Neural cell (in vitro differentiated cells): ENCODE measurements at regions not wholly inside any gene's neighbourhood (a gene's known extent, or its start where the extent isn't known, plus 50 kb on each side); places are given as distances from the start of the nearest gene placed in this dataset.

Experiments
- CTCF ChIP-seq: fragments of 450-650 bp; IDR thresholded peaks from 2 replicates; pipeline ENCODE4 v1.5.1; 2014; ENCODE audit warnings: antibody characterized with exemption, mild to moderate bottlenecking, moderate library complexity; ENCODE audit not compliant: poor library complexity, severe bottlenecking
- EP300 ChIP-seq: fragments of 450-650 bp; conservative IDR thresholded peaks from 2 replicates; pipeline ENCODE4 v1.6.1; 2014; ENCODE audit warnings: antibody characterized with exemption, mild to moderate bottlenecking, moderate library complexity; ENCODE audit not compliant: poor library complexity, severe bottlenecking
- EZH2 ChIP-seq: fragments of 200-600, 300-800 bp; shearing (Covaris generic), sonication (generic); IDR thresholded peaks from 2 replicates; pipeline ENCODE4 v1.6.1; 2014; ENCODE audit warnings: antibody characterized with exemption, low read length, borderline replicate concordance, mild to moderate bottlenecking; ENCODE audit not compliant: insufficient read depth, poor library complexity, severe bottlenecking
- POLR2AphosphoS5 ChIP-seq: IDR thresholded peaks from 2 replicates; pipeline ENCODE4 v1.6.1; 2012
- RAD21 ChIP-seq: fragments of 450-650 bp; conservative IDR thresholded peaks from 2 replicates; pipeline ENCODE4 v1.6.1; 2014; ENCODE audit warnings: antibody characterized with exemption, mild to moderate bottlenecking, moderate library complexity

DNA sequence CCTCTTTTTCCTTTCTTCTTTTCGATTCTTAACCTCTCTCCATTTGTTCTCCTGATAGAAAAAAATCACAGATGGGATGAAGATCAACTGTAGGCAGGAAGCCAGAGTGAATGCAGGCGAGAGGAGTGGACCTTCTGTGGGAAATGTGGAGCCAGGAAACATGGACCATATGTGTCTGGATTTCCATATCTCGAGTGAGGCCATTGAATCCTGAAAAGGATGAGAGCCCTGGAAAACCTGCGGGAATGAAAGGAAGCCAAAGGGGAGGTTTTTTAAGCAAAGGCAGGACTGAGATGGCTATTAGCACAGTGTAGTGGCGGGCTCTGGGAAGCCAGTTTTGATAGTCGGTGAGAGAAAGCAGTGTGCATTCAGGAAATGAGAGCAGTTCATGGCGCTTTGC, 139.5 kb upstream of the C9orf72 start:
- TF ChIP-seq CTCF (no peak), POLR2AphosphoS5 (no peak), EZH2 (no peak), RAD21 (no peak), EP300 (no peak)
